Activated CD4-positive, alpha-beta T cell treated with anti-CD3 and anti-CD28 coated beads, Interleukin-2, amount 10 ng/mL, durations not matched to agents 7 days and 5 days (primary cell): ENCODE measurements at regions not wholly inside any gene's neighbourhood (a gene's known extent, or its start where the extent isn't known, plus 50 kb on each side); places are given as distances from the start of the nearest gene placed in this dataset.

Experiments
- CTCF ChIA-PET: fragments of 350-600 bp; sonication (Branson Sonifier 250); formaldehyde crosslinking; loops from one replicate; lab custom pipeline; 2021; ENCODE audit warnings: antibody characterized with exemption; lab: Charles Lee
- POLR2A ChIA-PET: fragments of 350-600 bp; sonication (Branson Sonifier 250); formaldehyde crosslinking; loops from one replicate; lab custom pipeline; 2021; ENCODE audit warnings: antibody characterized with exemption; lab: Charles Lee
- DNase-seq: peaks from one replicate; pipeline ENCODE4 v3.0.0-alpha.2; 2020
- H3K27ac Mint-ChIP-seq: one replicate; pipeline ENCODE4 v1.8.0; 2021; ENCODE audit warnings: mild to moderate bottlenecking, moderate library complexity, mixed read lengths
- H3K27me3 Mint-ChIP-seq: one replicate; pipeline ENCODE4 v1.8.0; 2021; ENCODE audit warnings: mixed read lengths
- H3K36me3 Mint-ChIP-seq: one replicate; pipeline ENCODE4 v1.8.0; 2021; ENCODE audit warnings: low read depth, mixed read lengths
- H3K4me1 Mint-ChIP-seq: one replicate; pipeline ENCODE4 v1.8.0; 2021; ENCODE audit warnings: mixed read lengths
- H3K4me3 Mint-ChIP-seq: one replicate; pipeline ENCODE4 v1.8.0; 2021; ENCODE audit warnings: mild to moderate bottlenecking, moderate library complexity, mixed read lengths
- H3K9me3 Mint-ChIP-seq: one replicate; pipeline ENCODE4 v1.8.0; 2021; ENCODE audit warnings: mixed read lengths

DNA sequence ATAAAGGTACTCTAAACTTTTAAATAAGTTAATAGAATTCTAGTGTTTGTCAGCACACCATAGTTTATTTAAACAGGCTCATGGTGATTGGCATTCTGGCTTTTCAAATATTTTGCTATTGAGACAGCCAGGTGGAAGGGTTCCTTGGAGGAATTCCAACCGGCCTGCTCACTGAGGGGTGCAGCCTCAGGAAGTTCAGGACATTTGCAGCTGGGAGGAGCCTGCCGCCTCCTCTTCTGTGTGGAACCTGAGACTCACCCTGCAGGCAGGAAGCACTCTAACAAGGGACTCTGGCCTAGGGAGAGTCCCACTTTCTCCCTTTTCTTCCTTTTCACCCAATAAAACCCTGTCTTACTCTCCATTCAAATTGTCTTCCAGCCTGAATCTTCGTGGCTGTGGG is 1328.0 kb downstream of the FSTL5 start:
- Mint-ChIP-seq H3K4me1 (no peaks in the 10 kb centered on the region), H3K4me3 (no peak overlapping the region), H3K27me3 (no peaks in the 10 kb centered on the region), H3K27ac (no peak overlapping the region), H3K9me3 (no peaks in the 10 kb centered on the region), H3K36me3 (no peaks in the 10 kb centered on the region)
- ChIA-PET CTCF (no interaction called here), POLR2A (no interaction called here)
- DNase-seq, result no peak

DNA sequence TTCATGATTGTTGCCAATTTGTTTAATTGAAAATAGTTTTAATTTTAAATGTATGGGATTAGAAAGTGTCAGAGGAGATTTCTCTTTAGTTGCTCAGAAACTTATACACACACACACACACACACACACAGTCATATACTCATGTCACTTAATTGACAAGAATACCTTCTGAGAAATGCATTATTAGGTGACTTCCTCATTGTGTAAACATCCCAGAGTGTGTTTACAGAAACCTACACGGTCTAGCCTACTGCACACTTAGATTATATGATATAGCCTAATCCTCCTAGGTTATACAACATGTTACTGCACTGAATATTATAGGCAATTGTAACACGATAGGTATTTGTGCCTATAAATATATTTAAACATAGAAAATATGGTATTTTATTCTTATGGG is 1327.4 kb downstream of the FSTL5 start:
- H3K9me3 Mint-ChIP-seq, result no peaks in the 10 kb centered on the region
- no peak for DNase-seq
- no peaks in the 10 kb centered on the region for H3K36me3 Mint-ChIP-seq
- POLR2A ChIA-PET, result no interaction called here
- CTCF ChIA-PET, result interaction anchor here (0.7 kb wide), 1 partner anchor 43 kb away, joined by 3 read pairs; no protein-coding TSS in a partner anchor
- H3K4me3 Mint-ChIP-seq, result no peak overlapping the region
- no peak overlapping the region for H3K27ac Mint-ChIP-seq
- H3K27me3 Mint-ChIP-seq, result no peaks in the 10 kb centered on the region
- H3K4me1 Mint-ChIP-seq, result no peaks in the 10 kb centered on the region

DNA sequence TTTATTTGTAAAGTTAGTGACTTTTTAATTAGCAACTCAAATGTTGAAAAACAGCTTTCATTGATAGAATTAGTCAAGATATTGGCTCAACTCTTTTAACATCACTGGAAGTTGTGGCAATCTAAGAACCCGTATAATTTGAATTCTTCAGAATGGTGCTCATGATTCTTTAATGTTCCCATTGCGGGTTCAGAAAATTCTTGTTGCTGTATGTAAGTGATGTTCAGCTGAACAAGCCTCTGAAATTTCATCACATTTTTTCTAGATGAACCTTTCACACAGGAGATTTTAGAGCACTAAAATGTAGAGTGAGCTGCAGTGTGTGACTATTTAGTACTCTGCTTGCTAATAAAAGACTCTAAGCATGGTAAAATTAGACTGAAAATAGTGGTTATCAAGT is 1317.7 kb downstream of the FSTL5 start:
- DNase-seq, result no peak
- Mint-ChIP-seq H3K9me3 (no peaks in the 10 kb centered on the region), H3K4me3 (no peak overlapping the region), H3K36me3 (no peaks in the 10 kb centered on the region), H3K27ac (no peak overlapping the region), H3K4me1 (no peaks in the 10 kb centered on the region), H3K27me3 (no peaks in the 10 kb centered on the region)
- POLR2A ChIA-PET, result no interaction called here
- CTCF ChIA-PET, result no interaction called here

DNA sequence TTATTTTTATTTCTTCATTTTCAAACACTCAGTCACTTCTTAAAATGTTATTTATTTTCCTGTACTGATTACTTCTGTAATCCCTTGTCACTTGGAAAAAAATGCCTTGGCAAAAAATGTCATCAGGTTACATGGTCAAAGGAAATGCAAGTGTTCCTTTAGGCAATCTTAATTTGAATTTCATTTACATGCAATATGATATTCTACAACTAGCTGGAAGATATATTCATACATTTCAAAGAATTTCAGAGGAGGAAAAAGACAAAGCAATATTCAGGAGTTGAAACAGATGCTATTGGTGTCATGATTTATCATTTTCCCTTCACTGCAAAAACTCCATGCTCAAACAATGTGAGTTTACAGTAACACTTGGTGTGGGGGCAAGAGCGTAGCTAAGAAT is 1316.6 kb downstream of the FSTL5 start:
- ChIA-PET POLR2A (no interaction called here), CTCF (no interaction called here)
- Mint-ChIP-seq H3K4me1 (no peaks in the 10 kb centered on the region), H3K36me3 (no peaks in the 10 kb centered on the region), H3K9me3 (no peaks in the 10 kb centered on the region), H3K27me3 (no peaks in the 10 kb centered on the region), H3K4me3 (no peak overlapping the region), H3K27ac (no peak overlapping the region)
- no peak for DNase-seq

DNA sequence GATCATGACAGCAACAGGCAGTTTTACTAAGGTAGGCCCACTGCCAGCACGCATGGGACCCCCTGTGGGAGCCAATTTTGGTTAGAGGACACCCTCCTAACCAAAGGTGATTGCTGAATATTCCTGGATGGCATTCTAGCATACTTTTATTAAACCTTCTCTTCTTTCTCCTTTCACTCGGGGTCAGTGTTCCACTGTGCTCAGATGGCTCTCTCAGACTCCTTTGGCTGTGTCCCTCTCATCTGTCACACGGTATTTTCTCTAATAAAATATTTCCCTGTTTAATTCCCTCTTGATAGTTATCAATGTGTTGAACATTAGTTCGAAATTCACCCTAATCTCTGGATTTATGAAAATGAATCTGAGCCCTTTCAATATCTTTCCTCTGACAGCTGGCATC is 1315.3 kb downstream of the FSTL5 start:
- Mint-ChIP-seq H3K27me3 (no peaks in the 10 kb centered on the region), H3K4me3 (no peak overlapping the region), H3K27ac (no peak overlapping the region), H3K4me1 (no peaks in the 10 kb centered on the region), H3K36me3 (no peaks in the 10 kb centered on the region), H3K9me3 (no peaks in the 10 kb centered on the region)
- POLR2A ChIA-PET, result no interaction called here
- DNase-seq, result no peak
- CTCF ChIA-PET, result no interaction called here

DNA sequence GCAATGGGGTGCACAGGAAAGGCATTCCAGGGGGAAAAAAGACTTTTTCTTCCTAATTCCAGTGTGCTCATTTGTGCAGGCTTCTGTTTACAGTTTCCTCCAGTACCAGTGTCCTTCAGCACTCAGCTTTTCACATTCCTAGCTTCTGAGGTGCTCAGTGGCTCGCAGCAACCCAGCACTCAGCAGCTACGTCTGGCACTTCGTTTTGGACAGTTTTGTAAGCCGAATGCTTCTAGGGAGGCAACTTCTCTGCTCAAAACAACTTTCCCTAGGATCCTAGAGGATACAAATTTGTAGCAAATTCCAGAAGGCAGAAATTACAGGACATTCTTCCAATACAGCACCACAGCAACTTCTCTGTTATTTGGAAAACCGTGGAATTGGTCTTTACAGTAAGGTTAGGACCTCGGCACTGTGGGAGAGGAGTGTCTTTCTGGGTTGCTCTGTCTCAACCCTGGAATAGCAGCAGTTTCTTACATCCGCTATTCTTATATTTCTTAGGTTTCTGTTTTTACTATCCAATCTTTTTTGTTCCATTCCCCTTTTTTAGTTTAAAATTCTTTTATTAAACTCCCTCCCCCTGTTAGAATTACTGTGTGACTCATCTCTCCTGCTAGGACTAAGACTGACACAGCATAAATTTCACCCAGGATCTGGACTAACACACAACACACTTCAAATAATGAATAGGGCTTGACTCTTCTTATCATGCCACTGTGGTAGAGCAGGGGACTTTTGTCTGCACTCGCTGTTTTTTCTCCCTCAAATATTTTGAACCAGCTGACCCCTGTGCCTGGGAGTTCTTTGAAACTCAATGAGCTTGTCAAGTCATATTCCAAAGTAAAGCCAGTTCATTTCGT is 1314.7 kb downstream of the FSTL5 start:
- DNase-seq, result no peak
- ChIA-PET POLR2A (no interaction called here), CTCF (no interaction called here)
- no peaks in the 10 kb centered on the region for H3K9me3 Mint-ChIP-seq
- H3K4me1 Mint-ChIP-seq, result no peaks in the 10 kb centered on the region
- H3K4me3 Mint-ChIP-seq, result no peak overlapping the region
- H3K36me3 Mint-ChIP-seq, result no peaks in the 10 kb centered on the region
- H3K27me3 Mint-ChIP-seq, result no peaks in the 10 kb centered on the region
- no peak overlapping the region for H3K27ac Mint-ChIP-seq

DNA sequence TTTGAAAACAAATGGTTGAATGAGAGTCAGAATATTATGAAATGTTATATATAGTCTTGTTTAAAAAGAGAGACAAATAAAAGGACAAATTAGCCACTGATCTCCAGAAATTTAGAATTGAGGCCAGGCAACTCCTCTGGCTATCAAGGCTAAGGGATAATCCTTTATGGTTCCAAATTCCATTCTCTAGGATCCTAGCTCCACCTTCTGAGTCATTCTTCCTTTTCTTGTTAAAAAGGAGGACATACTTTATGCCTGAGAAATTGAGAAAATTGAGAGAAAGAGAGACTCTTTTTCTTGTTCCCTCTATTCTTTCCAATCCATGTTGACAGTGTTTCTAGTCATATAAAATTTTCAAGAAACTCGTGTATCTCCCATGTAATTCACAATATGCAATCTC is 1299.5 kb downstream of the FSTL5 start:
- Mint-ChIP-seq H3K9me3 (no peaks in the 10 kb centered on the region), H3K27me3 (no peaks in the 10 kb centered on the region), H3K4me3 (no peak overlapping the region), H3K27ac (no peak overlapping the region), H3K36me3 (no peaks in the 10 kb centered on the region), H3K4me1 (no peaks in the 10 kb centered on the region)
- ChIA-PET POLR2A (no interaction called here), CTCF (no interaction called here)
- DNase-seq, result no peak

DNA sequence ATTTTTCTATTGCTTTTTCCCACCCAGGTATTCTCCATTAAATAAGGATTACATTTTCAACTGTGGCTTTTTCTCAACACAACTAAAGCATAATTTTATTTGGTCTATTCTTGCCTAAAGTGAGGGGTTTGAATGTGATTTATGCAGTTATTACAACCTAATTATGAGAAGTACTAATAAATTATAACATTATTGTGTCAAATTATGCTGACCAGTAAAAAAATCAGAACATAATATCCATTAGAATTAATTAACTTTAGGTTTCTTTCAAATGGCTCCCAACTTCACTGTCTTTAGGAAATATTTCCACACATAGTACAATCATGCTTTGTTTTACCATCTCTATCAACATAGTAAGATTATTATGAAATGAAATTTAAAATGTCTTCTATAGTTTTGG is 1293.9 kb downstream of the FSTL5 start:
- no peaks in the 10 kb centered on the region for H3K4me1 Mint-ChIP-seq
- no peak overlapping the region for H3K4me3 Mint-ChIP-seq
- no peaks in the 10 kb centered on the region for H3K27me3 Mint-ChIP-seq
- H3K36me3 Mint-ChIP-seq, result no peaks in the 10 kb centered on the region
- POLR2A ChIA-PET, result no interaction called here
- no peak for DNase-seq
- CTCF ChIA-PET, result no interaction called here
- no peak overlapping the region for H3K27ac Mint-ChIP-seq
- no peaks in the 10 kb centered on the region for H3K9me3 Mint-ChIP-seq

DNA sequence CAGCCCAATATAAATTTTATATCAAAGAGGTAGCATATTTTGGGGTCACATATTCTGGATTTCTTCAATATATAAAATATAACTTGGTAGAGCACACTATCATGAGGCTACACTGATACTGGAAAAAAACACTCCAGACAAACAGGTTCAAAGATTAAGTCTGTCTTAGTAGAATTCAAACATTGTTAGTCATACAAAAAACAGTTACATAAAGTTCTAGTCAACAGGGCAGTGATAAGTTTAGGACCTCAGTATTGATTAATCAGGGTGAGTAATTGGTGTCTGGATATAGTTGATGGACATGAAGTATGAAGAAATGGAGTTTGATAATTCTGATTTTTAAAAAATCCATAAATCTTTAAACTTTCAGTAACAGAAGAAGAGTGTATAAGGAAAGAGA is 1291.3 kb downstream of the FSTL5 start:
- CTCF ChIA-PET, result no interaction called here
- no peaks in the 10 kb centered on the region for H3K36me3 Mint-ChIP-seq
- H3K4me3 Mint-ChIP-seq, result no peak overlapping the region
- no peak overlapping the region for H3K27ac Mint-ChIP-seq
- H3K9me3 Mint-ChIP-seq, result peaks cover 5% of the 10 kb centered on the region
- POLR2A ChIA-PET, result no interaction called here
- H3K4me1 Mint-ChIP-seq, result no peaks in the 10 kb centered on the region
- no peaks in the 10 kb centered on the region for H3K27me3 Mint-ChIP-seq
- no peak for DNase-seq

DNA sequence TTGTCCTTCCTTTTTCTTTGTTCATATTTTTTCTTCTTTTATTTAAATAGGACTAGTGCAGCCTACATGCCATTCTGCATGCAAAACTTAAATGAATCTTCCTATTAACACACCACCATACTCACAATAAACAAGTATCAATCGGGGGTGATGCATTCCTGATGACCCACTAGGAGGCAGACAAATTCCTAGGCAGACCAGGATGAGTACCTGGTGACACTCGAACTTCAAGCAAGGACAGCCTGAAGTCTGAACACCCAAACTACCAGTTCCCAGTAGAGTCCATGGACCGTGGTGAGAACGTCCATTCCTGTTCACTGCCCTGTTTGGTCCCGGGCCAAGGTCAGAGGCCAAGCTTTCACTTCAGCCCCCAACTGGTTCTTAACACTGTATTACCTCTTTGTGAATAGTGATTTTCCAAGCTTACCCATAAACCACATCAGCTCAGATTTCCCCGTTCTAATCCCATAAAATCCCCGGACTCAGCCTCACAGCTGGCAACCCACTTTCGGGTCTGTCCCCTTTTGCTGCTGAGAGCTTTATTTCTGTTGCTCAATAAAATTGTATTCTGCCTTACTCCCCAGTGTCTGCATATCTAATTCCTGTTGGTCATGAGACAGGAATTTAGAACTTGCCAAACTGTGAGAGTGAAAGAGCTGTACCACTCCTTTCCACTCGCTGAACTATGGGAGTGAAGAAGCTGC is 1286.6 kb downstream of the FSTL5 start:
- Mint-ChIP-seq H3K4me1 (no peaks in the 10 kb centered on the region), H3K27ac (no peak overlapping the region), H3K9me3 (peaks cover 8% of the 10 kb centered on the region), H3K4me3 (no peak overlapping the region), H3K27me3 (no peaks in the 10 kb centered on the region), H3K36me3 (no peaks in the 10 kb centered on the region)
- POLR2A ChIA-PET, result no interaction called here
- no peak for DNase-seq
- CTCF ChIA-PET, result no interaction called here

DNA sequence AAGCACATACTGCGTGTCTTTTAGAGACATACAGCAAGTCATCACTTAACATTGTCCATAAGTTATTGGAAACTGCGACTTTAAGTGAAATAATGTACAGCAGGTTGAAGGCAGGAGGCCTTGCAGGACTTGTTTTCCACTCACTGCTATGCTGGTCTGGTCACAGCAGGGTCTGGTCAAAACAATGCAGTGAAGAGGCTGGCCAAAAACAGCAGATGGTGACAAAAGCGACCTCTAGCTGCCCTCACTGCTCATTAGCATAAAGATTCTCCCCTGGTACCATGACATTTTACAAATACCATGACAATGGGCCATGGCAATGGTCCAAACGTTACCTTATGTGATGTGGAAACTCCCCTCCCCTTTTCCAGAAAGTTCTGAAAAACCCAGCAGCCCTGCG is 1283.6 kb downstream of the FSTL5 start:
- DNase-seq, result no peak
- Mint-ChIP-seq H3K4me1 (no peaks in the 10 kb centered on the region), H3K27me3 (no peaks in the 10 kb centered on the region), H3K27ac (no peak overlapping the region), H3K36me3 (no peaks in the 10 kb centered on the region), H3K4me3 (no peak overlapping the region), H3K9me3 (peaks cover 8% of the 10 kb centered on the region)
- POLR2A ChIA-PET, result no interaction called here
- CTCF ChIA-PET, result no interaction called here

DNA sequence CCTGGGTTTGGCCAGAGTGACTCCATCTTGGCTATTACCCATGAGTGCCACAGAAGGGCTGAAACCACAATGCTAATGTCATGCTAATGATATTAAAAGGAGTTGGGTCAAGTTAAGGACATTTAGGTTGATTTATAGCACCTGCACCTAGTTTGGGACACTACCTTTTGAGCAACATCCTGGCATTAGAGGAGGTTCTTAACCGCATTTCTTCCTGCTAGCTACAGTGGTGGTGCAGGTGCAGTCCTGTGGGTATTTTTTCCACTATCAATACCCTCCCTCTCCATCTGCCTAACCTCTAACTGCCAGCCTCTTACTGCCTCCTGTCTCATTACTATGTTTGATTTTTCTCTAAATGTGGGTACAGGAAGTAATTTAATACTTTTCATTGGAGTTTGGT is 1276.1 kb downstream of the FSTL5 start:
- ChIA-PET CTCF (no interaction called here), POLR2A (no interaction called here)
- no peak overlapping the region for H3K4me3 Mint-ChIP-seq
- DNase-seq, result no peak
- no peaks in the 10 kb centered on the region for H3K27me3 Mint-ChIP-seq
- H3K9me3 Mint-ChIP-seq, result peaks cover 2% of the 10 kb centered on the region
- H3K36me3 Mint-ChIP-seq, result no peaks in the 10 kb centered on the region
- H3K4me1 Mint-ChIP-seq, result no peaks in the 10 kb centered on the region
- H3K27ac Mint-ChIP-seq, result no peak overlapping the region

DNA sequence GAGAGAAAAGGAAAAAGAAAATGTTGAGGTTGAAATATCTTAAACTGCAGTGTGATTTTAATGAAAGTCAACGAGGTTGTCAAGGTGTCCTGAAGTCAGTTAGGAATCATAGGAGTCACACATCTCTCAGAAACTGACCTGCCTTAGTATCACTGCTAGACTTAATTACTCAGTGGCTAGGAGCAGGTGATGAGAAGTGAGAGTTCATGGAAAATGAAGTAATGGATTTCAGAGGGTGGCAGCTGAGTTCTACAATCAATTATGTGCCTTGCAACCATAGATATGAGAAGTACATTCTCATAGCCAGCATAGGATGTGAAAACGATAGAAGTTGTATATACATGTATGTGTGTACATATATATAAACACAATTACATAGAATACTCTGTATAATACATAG is 1269.7 kb downstream of the FSTL5 start:
- Mint-ChIP-seq H3K4me1 (no peaks in the 10 kb centered on the region), H3K4me3 (no peak overlapping the region), H3K27ac (no peak overlapping the region), H3K9me3 (peaks cover 6% of the 10 kb centered on the region), H3K27me3 (no peaks in the 10 kb centered on the region), H3K36me3 (no peaks in the 10 kb centered on the region)
- DNase-seq, result no peak
- CTCF ChIA-PET, result no interaction called here
- POLR2A ChIA-PET, result no interaction called here
